ENCODE measurements at regions not wholly inside any gene's neighbourhood (a gene's known extent, or its start where the extent isn't known, plus 50 kb on each side); places are given as distances from the start of the nearest gene placed in this dataset.

DNA sequence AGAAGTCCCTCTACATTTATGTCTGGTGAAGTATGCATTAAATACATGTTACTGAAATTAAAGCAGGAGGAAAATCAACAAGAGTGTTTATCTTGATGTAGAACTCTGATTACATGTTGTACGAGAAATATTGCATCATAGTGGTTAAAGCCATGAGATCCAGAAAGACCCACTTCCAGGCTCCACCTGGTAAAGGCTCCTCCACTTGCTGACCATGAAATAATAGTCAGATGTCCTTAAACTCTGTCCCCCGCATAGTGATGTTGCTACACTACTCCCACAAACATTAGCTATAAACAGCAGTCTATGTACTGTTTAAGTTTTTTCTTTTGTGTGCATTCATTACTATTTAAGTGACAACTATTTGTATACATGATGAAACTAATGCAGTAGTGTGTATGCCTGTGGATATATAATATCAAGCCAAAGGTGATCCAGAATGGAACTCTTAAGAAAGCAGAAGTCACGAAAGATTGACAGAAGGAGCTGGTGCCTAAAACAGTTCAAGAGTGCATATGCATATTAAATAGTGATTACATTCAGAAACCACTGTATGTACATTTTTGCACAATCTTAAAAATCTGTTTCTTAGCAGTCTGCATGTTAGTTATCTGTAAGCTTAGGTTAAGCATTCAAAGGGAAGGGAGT, 264.4 kb upstream of the KCNMB2 start:
- no peak overlapping the region for H3K4me3 Mint-ChIP-seq
- ATAC-seq (replicated peaks in 1 of 4) = no peak
- H3K36me3 Mint-ChIP-seq = no peaks in the 10 kb centered on the region
- H3K27me3 Mint-ChIP-seq = no peaks in the 10 kb centered on the region
- Histone ChIP-seq H3K9me3 (no peaks in the 10 kb centered on the region), H3K4me1 (ENCODE audit: control insufficient read depth in 1 of 2, extremely low read depth in 1 of 2, insufficient read depth in 2 of 2, low read length in 2 of 2) (no peaks in the 10 kb centered on the region), H3K4me3 (ENCODE audit: control insufficient read depth in 1 of 2, extremely low read depth in 1 of 2, low read length in 1 of 2) (no peak overlapping the region), H3K27ac (ENCODE audit: low read length) (no peak overlapping the region), H3K27me3 (replicated peaks in 1 of 2; ENCODE audit: control insufficient read depth in 2 of 2, extremely low read depth in 1 of 2, insufficient read depth in 2 of 2, low read length in 1 of 2) (no peaks in the 10 kb centered on the region), H3K36me3 (ENCODE audit: control insufficient read depth in 2 of 2, extremely low read depth in 1 of 2, insufficient read depth in 1 of 2, low read length in 1 of 2) (no peaks in the 10 kb centered on the region)
- CTCF ChIA-PET = no interaction called here
- 60% methylated on average over 1 of the region's 3 CpGs for WGBS (ENCODE audit: insufficient coverage)
- POLR2A ChIA-PET = no interaction called here
- H3K27ac Mint-ChIP-seq = no peak overlapping the region
- H3K4me1 Mint-ChIP-seq = no peaks in the 10 kb centered on the region
- no peaks in the 10 kb centered on the region for H3K9me3 Mint-ChIP-seq
- no peak for DNase-seq

DNA sequence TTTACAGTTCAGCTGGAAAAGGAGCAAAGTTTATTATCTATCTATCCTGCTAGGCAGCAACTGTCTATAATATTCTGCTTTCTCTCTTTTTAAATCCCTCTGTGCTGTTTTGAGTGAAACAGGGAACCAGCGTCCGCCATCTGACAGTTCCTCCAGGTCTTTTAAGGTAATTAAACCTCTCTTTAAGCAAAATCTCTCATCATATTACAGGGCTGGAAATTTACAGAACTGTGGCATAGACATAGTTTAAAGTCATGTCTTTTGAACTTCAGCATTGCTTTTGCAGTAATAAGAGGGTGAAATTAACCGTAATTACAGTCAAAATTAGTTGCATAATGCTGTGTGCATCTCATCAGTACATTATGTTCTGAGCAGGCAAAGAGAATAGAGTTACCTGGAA, 263.4 kb upstream of the KCNMB2 start:
- no peaks in the 10 kb centered on the region for H3K27me3 Mint-ChIP-seq
- H3K27ac ChIP-seq (ENCODE audit: low read length) = no peak overlapping the region
- no peaks in the 10 kb centered on the region for H3K9me3 ChIP-seq
- ChIA-PET POLR2A (no interaction called here), CTCF (no interaction called here)
- no peaks in the 10 kb centered on the region for H3K4me1 Mint-ChIP-seq
- WGBS (ENCODE audit: insufficient coverage) = 78% methylated on average over 3 of the region's 3 CpGs
- ATAC-seq (replicated peaks in 1 of 4) (no peak), DNase-seq (no peak)
- H3K4me3 ChIP-seq (ENCODE audit: control insufficient read depth in 1 of 2, extremely low read depth in 1 of 2, low read length in 1 of 2) = no peak overlapping the region
- peaks cover 0 to 6% (median 3%) of the 10 kb centered on the region in 3 donors for H3K9me3 Mint-ChIP-seq
- no peaks in the 10 kb centered on the region for H3K36me3 Mint-ChIP-seq
- no peak overlapping the region for H3K27ac Mint-ChIP-seq
- H3K27me3 ChIP-seq (replicated peaks in 1 of 2; ENCODE audit: control insufficient read depth in 2 of 2, extremely low read depth in 1 of 2, insufficient read depth in 2 of 2, low read length in 1 of 2) = no peaks in the 10 kb centered on the region
- H3K36me3 ChIP-seq (ENCODE audit: control insufficient read depth in 2 of 2, extremely low read depth in 1 of 2, insufficient read depth in 1 of 2, low read length in 1 of 2) = no peaks in the 10 kb centered on the region
- no peaks in the 10 kb centered on the region for H3K4me1 ChIP-seq (ENCODE audit: control insufficient read depth in 1 of 2, extremely low read depth in 1 of 2, insufficient read depth in 2 of 2, low read length in 2 of 2)
- no peak overlapping the region for H3K4me3 Mint-ChIP-seq

- Histone ChIP-seq H3K27me3 (replicated peaks in 1 of 2; ENCODE audit: control insufficient read depth in 2 of 2, extremely low read depth in 1 of 2, insufficient read depth in 2 of 2, low read length in 1 of 2) (peaks cover 0 to 2% of the 10 kb centered on the region in 2 experiments), H3K4me1 (ENCODE audit: control insufficient read depth in 1 of 2, extremely low read depth in 1 of 2, insufficient read depth in 2 of 2, low read length in 2 of 2) (no peaks in the 10 kb centered on the region), H3K4me3 (ENCODE audit: control insufficient read depth in 1 of 2, extremely low read depth in 1 of 2, low read length in 1 of 2) (no peak overlapping the region), H3K9me3 (no peaks in the 10 kb centered on the region), H3K36me3 (ENCODE audit: control insufficient read depth in 2 of 2, extremely low read depth in 1 of 2, insufficient read depth in 1 of 2, low read length in 1 of 2) (no peaks in the 10 kb centered on the region), H3K27ac (ENCODE audit: low read length) (no peak overlapping the region)
- no peaks in the 10 kb centered on the region for H3K27me3 Mint-ChIP-seq
- no peak for DNase-seq
- ATAC-seq (replicated peaks in 1 of 4) = no peak
- ChIA-PET CTCF (no interaction called here), POLR2A (no interaction called here)
- no peaks in the 10 kb centered on the region for H3K4me1 Mint-ChIP-seq
- H3K4me3 Mint-ChIP-seq = no peak overlapping the region
- H3K27ac Mint-ChIP-seq = no peak overlapping the region
- no CpG with 5 or more reads among the region's 4 CpGs for WGBS (ENCODE audit: insufficient coverage)
- H3K9me3 Mint-ChIP-seq = peaks cover 7 to 20% (median 16%) of the 10 kb centered on the region in 3 donors
- H3K36me3 Mint-ChIP-seq = no peaks in the 10 kb centered on the region
These were observed 261.5 kb upstream of the KCNMB2 start for GRCh38 chr3:178274711-178275110.

DNA sequence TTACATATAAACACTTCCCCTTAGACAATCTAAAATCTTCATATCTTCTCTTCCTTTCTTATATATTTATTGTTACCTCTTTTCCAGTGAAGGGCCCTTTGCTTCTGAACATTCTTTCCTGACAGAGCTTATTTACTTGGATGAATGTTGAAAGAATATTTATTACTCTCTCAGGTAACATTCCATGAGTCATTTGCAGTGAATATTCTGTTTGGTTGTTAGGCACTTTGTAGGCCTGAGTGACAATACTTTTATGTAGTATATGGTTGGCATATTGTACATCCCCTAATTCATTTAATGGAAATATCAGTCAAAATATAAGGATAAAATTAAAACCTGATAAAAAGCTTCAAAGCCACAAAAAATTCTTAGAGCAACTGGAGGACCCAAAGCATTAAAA, 260.9 kb upstream of the KCNMB2 start:
- CTCF ChIA-PET = no interaction called here
- no peak overlapping the region for H3K27ac Mint-ChIP-seq
- no peaks in the 10 kb centered on the region for H3K4me1 ChIP-seq (ENCODE audit: control insufficient read depth in 1 of 2, extremely low read depth in 1 of 2, insufficient read depth in 2 of 2, low read length in 2 of 2)
- peaks cover 0 to 2% of the 10 kb centered on the region in 2 experiments for H3K27me3 ChIP-seq (replicated peaks in 1 of 2; ENCODE audit: control insufficient read depth in 2 of 2, extremely low read depth in 1 of 2, insufficient read depth in 2 of 2, low read length in 1 of 2)
- no peak overlapping the region for H3K4me3 ChIP-seq (ENCODE audit: control insufficient read depth in 1 of 2, extremely low read depth in 1 of 2, low read length in 1 of 2)
- H3K27ac ChIP-seq (ENCODE audit: low read length) = no peak overlapping the region
- H3K9me3 Mint-ChIP-seq = peaks cover 10 to 25% (median 18%) of the 10 kb centered on the region in 3 donors
- H3K27me3 Mint-ChIP-seq = no peaks in the 10 kb centered on the region
- DNase-seq = no peak
- H3K36me3 Mint-ChIP-seq = no peaks in the 10 kb centered on the region
- H3K4me3 Mint-ChIP-seq = no peak overlapping the region
- POLR2A ChIA-PET = no interaction called here
- ATAC-seq (replicated peaks in 1 of 4) = no peak
- H3K36me3 ChIP-seq (ENCODE audit: control insufficient read depth in 2 of 2, extremely low read depth in 1 of 2, insufficient read depth in 1 of 2, low read length in 1 of 2) = no peaks in the 10 kb centered on the region
- H3K9me3 ChIP-seq = no peaks in the 10 kb centered on the region
- no peaks in the 10 kb centered on the region for H3K4me1 Mint-ChIP-seq

- no peaks in the 10 kb centered on the region for H3K4me1 Mint-ChIP-seq
- POLR2A ChIA-PET = no interaction called here
- Histone ChIP-seq H3K27ac (ENCODE audit: low read length) (no peak overlapping the region), H3K4me1 (ENCODE audit: control insufficient read depth in 1 of 2, extremely low read depth in 1 of 2, insufficient read depth in 2 of 2, low read length in 2 of 2) (no peaks in the 10 kb centered on the region), H3K36me3 (ENCODE audit: control insufficient read depth in 2 of 2, extremely low read depth in 1 of 2, insufficient read depth in 1 of 2, low read length in 1 of 2) (no peaks in the 10 kb centered on the region), H3K4me3 (ENCODE audit: control insufficient read depth in 1 of 2, extremely low read depth in 1 of 2, low read length in 1 of 2) (no peak overlapping the region), H3K9me3 (no peaks in the 10 kb centered on the region), H3K27me3 (replicated peaks in 1 of 2; ENCODE audit: control insufficient read depth in 2 of 2, extremely low read depth in 1 of 2, insufficient read depth in 2 of 2, low read length in 1 of 2) (peaks cover 0 to 2% of the 10 kb centered on the region in 2 experiments)
- H3K4me3 Mint-ChIP-seq = no peak overlapping the region
- no peak for ATAC-seq (replicated peaks in 1 of 4)
- no peak for DNase-seq
- no peaks in the 10 kb centered on the region for H3K36me3 Mint-ChIP-seq
- H3K27me3 Mint-ChIP-seq = no peaks in the 10 kb centered on the region
- WGBS (ENCODE audit: insufficient coverage) = 100% methylated on average over 2 of the region's 2 CpGs
- H3K9me3 Mint-ChIP-seq = peaks cover 10 to 30% (median 22%) of the 10 kb centered on the region in 3 donors
- H3K27ac Mint-ChIP-seq = no peak overlapping the region
- CTCF ChIA-PET = no interaction called here
These were observed 260.4 kb upstream of the KCNMB2 start for GRCh38 chr3:178275793-178276192.

GRCh38 chr3:178277605-178278004, 258.6 kb upstream of the KCNMB2 start:
- no peaks in the 10 kb centered on the region for H3K36me3 Mint-ChIP-seq
- no peaks in the 10 kb centered on the region for H3K9me3 ChIP-seq
- no peaks in the 10 kb centered on the region for H3K4me1 ChIP-seq (ENCODE audit: control insufficient read depth in 1 of 2, extremely low read depth in 1 of 2, insufficient read depth in 2 of 2, low read length in 2 of 2)
- no peak overlapping the region for H3K4me3 Mint-ChIP-seq
- ChIA-PET CTCF (interaction anchor here in 1 of 2 donors (1.0 kb wide), 1 partner anchor 13 kb away, joined by 4 read pairs; no protein-coding TSS in a partner anchor), POLR2A (no interaction called here)
- H3K27ac Mint-ChIP-seq = no peak overlapping the region
- H3K4me1 Mint-ChIP-seq = no peaks in the 10 kb centered on the region
- no peak overlapping the region for H3K4me3 ChIP-seq (ENCODE audit: control insufficient read depth in 1 of 2, extremely low read depth in 1 of 2, low read length in 1 of 2)
- peaks cover 10 to 40% (median 22%) of the 10 kb centered on the region in 3 donors for H3K9me3 Mint-ChIP-seq
- H3K27me3 ChIP-seq (replicated peaks in 1 of 2; ENCODE audit: control insufficient read depth in 2 of 2, extremely low read depth in 1 of 2, insufficient read depth in 2 of 2, low read length in 1 of 2) = peaks cover 0 to 2% of the 10 kb centered on the region in 2 experiments
- H3K36me3 ChIP-seq (ENCODE audit: control insufficient read depth in 2 of 2, extremely low read depth in 1 of 2, insufficient read depth in 1 of 2, low read length in 1 of 2) = no peaks in the 10 kb centered on the region
- DNase-seq (no peak), ATAC-seq (replicated peaks in 1 of 4) (no peak)
- H3K27ac ChIP-seq (ENCODE audit: low read length) = no peak overlapping the region
- H3K27me3 Mint-ChIP-seq = no peaks in the 10 kb centered on the region
- 90% methylated on average over 2 of the region's 2 CpGs for WGBS (ENCODE audit: insufficient coverage)

GRCh38 chr3:178283561-178283960, 252.7 kb upstream of the KCNMB2 start:
- no peaks in the 10 kb centered on the region for H3K4me1 Mint-ChIP-seq
- Histone ChIP-seq H3K36me3 (ENCODE audit: control insufficient read depth in 2 of 2, extremely low read depth in 1 of 2, insufficient read depth in 1 of 2, low read length in 1 of 2) (no peaks in the 10 kb centered on the region), H3K27ac (ENCODE audit: low read length) (no peak overlapping the region), H3K4me3 (ENCODE audit: control insufficient read depth in 1 of 2, extremely low read depth in 1 of 2, low read length in 1 of 2) (no peak overlapping the region), H3K9me3 (no peaks in the 10 kb centered on the region), H3K4me1 (ENCODE audit: control insufficient read depth in 1 of 2, extremely low read depth in 1 of 2, insufficient read depth in 2 of 2, low read length in 2 of 2) (no peaks in the 10 kb centered on the region), H3K27me3 (replicated peaks in 1 of 2; ENCODE audit: control insufficient read depth in 2 of 2, extremely low read depth in 1 of 2, insufficient read depth in 2 of 2, low read length in 1 of 2) (peaks cover 0 to 2% of the 10 kb centered on the region in 2 experiments)
- H3K27ac Mint-ChIP-seq = no peak overlapping the region
- H3K27me3 Mint-ChIP-seq = peaks cover 2 to 9% of the 10 kb centered on the region in 2 donors
- DNase-seq (no peak), ATAC-seq (replicated peaks in 1 of 4) (no peak)
- no CpG with 5 or more reads among the region's 1 CpG for WGBS (ENCODE audit: insufficient coverage)
- peaks cover 19 to 39% (median 23%) of the 10 kb centered on the region in 3 donors for H3K9me3 Mint-ChIP-seq
- no peak overlapping the region for H3K4me3 Mint-ChIP-seq
- CTCF ChIA-PET = no interaction called here
- POLR2A ChIA-PET = interaction anchor here in 1 of 2 donors (0.6 kb wide), 2 partner anchors 176 to 667 kb away, joined by 3 to 4 read pairs; no protein-coding TSS in a partner anchor
- H3K36me3 Mint-ChIP-seq = no peaks in the 10 kb centered on the region
